ENCODE measurements at regions not wholly inside any gene's neighbourhood (a gene's known extent, or its start where the extent isn't known, plus 50 kb on each side); places are given as distances from the start of the nearest gene placed in this dataset.

DNA sequence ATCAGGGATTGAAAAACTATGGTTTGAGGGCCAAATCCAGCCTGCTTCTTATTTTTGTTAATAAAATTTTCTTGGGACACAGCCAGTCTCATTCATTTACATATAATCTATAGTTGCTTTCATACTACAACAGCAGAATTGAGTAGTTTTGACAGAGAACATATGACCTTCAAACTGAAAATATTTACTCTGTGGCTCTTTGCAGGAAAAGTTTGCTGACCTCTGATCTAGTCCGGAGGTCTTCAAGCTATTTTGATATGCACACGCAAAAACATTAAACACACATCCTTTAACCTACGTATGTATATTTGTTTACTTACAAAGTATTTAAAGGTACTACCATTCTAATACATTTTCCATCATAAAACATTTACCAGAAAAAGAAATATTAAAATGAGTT lies 76.5 kb upstream of the LARGE1 start:
- intact Hi-C loops (cut with micrococcal nuclease), result no loop called here
- Histone ChIP-seq H2AFZ (ENCODE audit: low read depth, low read length) (no peak overlapping the region), H3K9ac (replicated peaks; ENCODE audit: extremely low read depth, insufficient read depth, low read length) (no peak overlapping the region), H4K20me1 (replicated peaks; ENCODE audit: control insufficient read depth, extremely low read depth, insufficient read depth, low read length) (no peaks in the 10 kb centered on the region), H3K9me3 (replicated peaks; ENCODE audit: control insufficient read depth, insufficient read depth, low read length) (peaks cover 4% of the 10 kb centered on the region), H3K9me1 (replicated peaks; ENCODE audit: control insufficient read depth, extremely low read depth, insufficient read depth, low read length) (no peaks in the 10 kb centered on the region), H3K4me1 (ENCODE audit: control insufficient read depth, extremely low read depth, insufficient read depth, low read length) (no peaks in the 10 kb centered on the region), H3K4me3 (replicated peaks in 1 of 3; ENCODE audit: insufficient read depth in 1 of 3, low read depth in 1 of 3, low read length in 3 of 3) (no peak overlapping the region), H3K27me3 (ENCODE audit: control insufficient read depth in 2 of 2, insufficient read depth in 2 of 2, low read length in 2 of 2) (no peaks in the 10 kb centered on the region), H3K79me2 (ENCODE audit: control insufficient read depth, insufficient read depth, low read length) (no peaks in the 10 kb centered on the region), H3K27ac (ENCODE audit: insufficient read depth, low read depth, low read length) (no peak overlapping the region), H3K4me2 (ENCODE audit: insufficient read depth, low read length) (no peak overlapping the region), H3K36me3 (ENCODE audit: control insufficient read depth in 2 of 2, extremely low read depth in 1 of 2, insufficient read depth in 2 of 2, low read length in 2 of 2) (no peaks in the 10 kb centered on the region)
- no TSS peak for BruUV-seq (replicated peaks)
- TF ChIP-seq POLR2AphosphoS5 (IDR thresholded peaks at IDR 0.05; ENCODE audit: insufficient read depth, low read depth, low read length) (no peak), JUN (IDR thresholded peaks at IDR 0.05; ENCODE audit: borderline replicate concordance, insufficient read depth, insufficient read length, low read depth) (no peak), GATA2 (IDR thresholded peaks at IDR 0.05; ENCODE audit: insufficient read depth, insufficient read length, low read depth, low read length) (no peak), MYC (IDR thresholded peaks at IDR 0.05; ENCODE audit: low read depth, low read length) (no peak), POLR2A (IDR thresholded peaks at IDR 0.05; ENCODE audit: low read depth, low read length) (no peak), EZH2 (IDR thresholded peaks at IDR 0.05; ENCODE audit: borderline replicate concordance, low read depth, low read length, severe bottlenecking) (no peak), FOS (IDR thresholded peaks at IDR 0.05; ENCODE audit: borderline replicate concordance, insufficient read depth, low read length) (no peak)
- TF ChIP-seq, protein P1, sequence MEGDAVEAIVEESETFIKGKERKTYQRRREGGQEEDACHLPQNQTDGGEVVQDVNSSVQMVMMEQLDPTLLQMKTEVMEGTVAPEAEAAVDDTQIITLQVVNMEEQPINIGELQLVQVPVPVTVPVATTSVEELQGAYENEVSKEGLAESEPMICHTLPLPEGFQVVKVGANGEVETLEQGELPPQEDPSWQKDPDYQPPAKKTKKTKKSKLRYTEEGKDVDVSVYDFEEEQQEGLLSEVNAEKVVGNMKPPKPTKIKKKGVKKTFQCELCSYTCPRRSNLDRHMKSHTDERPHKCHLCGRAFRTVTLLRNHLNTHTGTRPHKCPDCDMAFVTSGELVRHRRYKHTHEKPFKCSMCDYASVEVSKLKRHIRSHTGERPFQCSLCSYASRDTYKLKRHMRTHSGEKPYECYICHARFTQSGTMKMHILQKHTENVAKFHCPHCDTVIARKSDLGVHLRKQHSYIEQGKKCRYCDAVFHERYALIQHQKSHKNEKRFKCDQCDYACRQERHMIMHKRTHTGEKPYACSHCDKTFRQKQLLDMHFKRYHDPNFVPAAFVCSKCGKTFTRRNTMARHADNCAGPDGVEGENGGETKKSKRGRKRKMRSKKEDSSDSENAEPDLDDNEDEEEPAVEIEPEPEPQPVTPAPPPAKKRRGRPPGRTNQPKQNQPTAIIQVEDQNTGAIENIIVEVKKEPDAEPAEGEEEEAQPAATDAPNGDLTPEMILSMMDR (IDR thresholded peaks at IDR 0.05; ENCODE audit: extremely low read depth in 1 of 2, insufficient read depth in 1 of 2, low read depth in 1 of 2, low read length in 2 of 2), result no peak
- TF ChIP-seq, protein P2, sequence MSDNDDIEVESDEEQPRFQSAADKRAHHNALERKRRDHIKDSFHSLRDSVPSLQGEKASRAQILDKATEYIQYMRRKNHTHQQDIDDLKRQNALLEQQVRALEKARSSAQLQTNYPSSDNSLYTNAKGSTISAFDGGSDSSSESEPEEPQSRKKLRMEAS (IDR thresholded peaks at IDR 0.05; ENCODE audit: insufficient read depth, insufficient read length), result no peak
- DNase-seq (ENCODE audit: low read depth, low spot score), result no peak
- CTCF ChIA-PET, result no interaction called here
- dilution Hi-C loops (cut with MboI; ENCODE audit: extremely low pct_ligation_motif_present, low sequenced_read_pairs), result no loop called here
- no peak for FAIRE-seq
- POLR2A ChIA-PET, result no interaction called here

All from endothelial cell of umbilical vein (primary cell).